H1 (cell line): ENCODE measurements at regions not wholly inside any gene's neighbourhood (a gene's known extent, or its start where the extent isn't known, plus 50 kb on each side); places are given as distances from the start of the nearest gene placed in this dataset.

ENCODE experiments used
- CTCF ChIA-PET: fragments of 300-600 bp; sonication (Branson Sonifier 250); formaldehyde crosslinking; loops from one replicate; lab custom pipeline; 2021; ENCODE audit not compliant: partially characterized antibody; lab: Charles Lee
- POLR2A ChIA-PET: fragments of 300-600 bp; sonication (Branson Sonifier 250); formaldehyde crosslinking; loops from one replicate; lab custom pipeline; 2021; ENCODE audit warnings: inconsistent platforms; ENCODE audit not compliant: partially characterized antibody; lab: Charles Lee
- DNase-seq, 2 experiments: peaks; one replicate each; pipeline versions ENCODE4 v3.0.0 to v3.0.0-alpha.2; 2010 to 2022; ENCODE audit warnings: low spot score in 2 of 2, low read depth in 1 of 2, mixed read lengths in 1 of 2
- FAIRE-seq: peaks from 2 replicates; lab custom pipeline; 2011; peaks lifted over from hg19 to GRCh38; lab: Jason Lieb, UNC
- H2AFZ ChIP-seq: 2 replicates; pipeline ENCODE4 v1.8.1; 2012; ENCODE audit warnings: low read length, inconsistent platforms
- H2AK5ac ChIP-seq: 2 replicates; pipeline ENCODE4 v1.6.1; 2013; ENCODE audit warnings: low read depth, low read length
- H2BK120ac ChIP-seq: replicated peaks from 2 replicates; pipeline ENCODE3; 2013; ENCODE audit warnings: low read depth, low read length, inconsistent platforms
- H2BK12ac ChIP-seq: 2 replicates; pipeline ENCODE4 v1.6.1; 2013; ENCODE audit warnings: low read depth, low read length
- H2BK15ac ChIP-seq: 2 replicates; pipeline ENCODE4 v1.6.1; 2013; ENCODE audit warnings: low read length
- H2BK20ac ChIP-seq: 2 replicates; pipeline ENCODE4 v1.6.1; 2013; ENCODE audit warnings: low read length
- H2BK5ac ChIP-seq: 2 replicates; pipeline ENCODE4 v1.6.1; 2013; ENCODE audit warnings: low read depth, low read length
- H3K14ac ChIP-seq: 2 replicates; pipeline ENCODE4 v1.6.1; 2013; ENCODE audit warnings: inconsistent platforms; ENCODE audit not compliant: insufficient read length
- H3K18ac ChIP-seq: 2 replicates; pipeline ENCODE4 v1.6.1; 2013; ENCODE audit warnings: low read length; ENCODE audit errors: extremely low read depth
- H3K23ac ChIP-seq: 2 replicates; pipeline ENCODE4 v1.6.1; 2013; ENCODE audit warnings: inconsistent platforms; ENCODE audit not compliant: insufficient read length
- H3K23me2 ChIP-seq: 2 replicates; pipeline ENCODE4 v1.6.1; 2013; ENCODE audit warnings: low read depth, low read length
- H3K27ac ChIP-seq: 2 replicates; pipeline ENCODE4 v1.6.1; 2011; ENCODE audit warnings: low read depth, low read length, inconsistent platforms
- H3K27me3 ChIP-seq, 4 experiments: replicated peaks in 1 of 4; 1 replicate in 1 of 4; 2 replicates in 3 of 4; pipeline versions ENCODE4 v1.6.1 to v1.8.1; 2011 to 2013; ENCODE audit warnings: low read length in 3 of 4, mild to moderate bottlenecking in 3 of 4, inconsistent platforms in 2 of 4, mixed read lengths in 2 of 4, moderate library complexity in 1 of 4; ENCODE audit not compliant: control insufficient read depth in 3 of 4, insufficient read depth in 3 of 4; ENCODE audit errors: extremely low read depth in 1 of 4
- H3K36me3 ChIP-seq, 4 experiments: 2 replicates each; pipeline versions ENCODE4 v1.6.1 to v1.8.1; 2011 to 2013; ENCODE audit warnings: mild to moderate bottlenecking in 4 of 4, low read length in 3 of 4, moderate library complexity in 2 of 4, control low read depth in 1 of 4, inconsistent platforms in 1 of 4; ENCODE audit not compliant: insufficient read depth in 4 of 4, control insufficient read depth in 2 of 4
- H3K4ac ChIP-seq: replicated peaks from 2 replicates; pipeline ENCODE3; 2013; ENCODE audit warnings: low read length, low read depth, mixed read lengths, inconsistent platforms; ENCODE audit not compliant: insufficient read length
- H3K4me1 ChIP-seq, 4 experiments: replicated peaks in 1 of 4; 1 replicate in 1 of 4; 2 replicates in 3 of 4; pipeline versions ENCODE4 v1.6.1 to v1.8.1; 2011 to 2013; ENCODE audit warnings: low read length in 3 of 4, inconsistent platforms in 2 of 4, mixed read lengths in 1 of 4; ENCODE audit not compliant: insufficient read depth in 4 of 4, control insufficient read depth in 3 of 4
- H3K4me2 ChIP-seq, 2 experiments: 2 replicates each; pipeline versions ENCODE4 v1.6.1 to v1.8.1; 2011 to 2013; ENCODE audit warnings: low read depth in 2 of 2, low read length in 2 of 2, control low read depth in 1 of 2, inconsistent platforms in 1 of 2, mild to moderate bottlenecking in 1 of 2; ENCODE audit not compliant: insufficient read depth in 1 of 2
- H3K4me3 ChIP-seq, 4 experiments: fragments of 200-600, 300-600 bp in 1 of 4; sonication (generic), shearing (Covaris generic), sonication (Bioruptor Twin) in 1 of 4; 2 replicates each; pipeline versions ENCODE4 v1.5.1 to v1.8.1; 2011 to 2016; ENCODE audit warnings: low read length in 4 of 4, low read depth in 3 of 4, control low read depth in 2 of 4, inconsistent platforms in 2 of 4, mild to moderate bottlenecking in 2 of 4, mixed read lengths in 1 of 4, moderate library complexity in 1 of 4; ENCODE audit not compliant: insufficient read depth in 2 of 4; ENCODE audit errors: extremely low read depth in 1 of 4
- H3K56ac ChIP-seq: replicated peaks from 2 replicates; pipeline ENCODE3; 2013; ENCODE audit warnings: low read depth, mild to moderate bottlenecking, mixed read lengths, low read length, inconsistent platforms; ENCODE audit not compliant: insufficient read length
- H3K79me1 ChIP-seq: 2 replicates; pipeline ENCODE4 v1.6.1; 2013; ENCODE audit warnings: low read depth, low read length, control low read depth
- H3K79me2 ChIP-seq, 2 experiments: 2 replicates each; pipeline versions ENCODE4 v1.6.1 to v1.8.1; 2012 to 2013; ENCODE audit warnings: low read length in 2 of 2, mild to moderate bottlenecking in 2 of 2, inconsistent platforms in 1 of 2; ENCODE audit not compliant: insufficient read depth in 2 of 2, control insufficient read depth in 1 of 2
- H3K9ac ChIP-seq, 4 experiments: replicated peaks in 1 of 4; 1 replicate in 1 of 4; 2 replicates in 3 of 4; pipeline versions ENCODE4 v1.6.1 to v1.8.1; 2011 to 2013; ENCODE audit warnings: low read depth in 3 of 4, low read length in 3 of 4, control low read depth in 2 of 4, mild to moderate bottlenecking in 2 of 4, moderate library complexity in 2 of 4, inconsistent platforms in 1 of 4; ENCODE audit errors: extremely low read depth in 1 of 4
- H3K9me3 ChIP-seq, 2 experiments: 2 replicates each; pipeline versions ENCODE4 v1.6.1 to v1.8.1; 2012 to 2013; ENCODE audit warnings: mild to moderate bottlenecking in 2 of 2, moderate library complexity in 2 of 2, control low read depth in 1 of 2, inconsistent platforms in 1 of 2, low read depth in 1 of 2, low read length in 1 of 2, mixed read lengths in 1 of 2; ENCODE audit not compliant: insufficient read depth in 2 of 2
- H4K20me1 ChIP-seq, 2 experiments: replicated peaks in 1 of 2; 2 replicates each; pipeline versions ENCODE3 to v1.8.1; 2011 to 2013; ENCODE audit warnings: inconsistent platforms in 2 of 2, low read length in 2 of 2, mild to moderate bottlenecking in 1 of 2; ENCODE audit not compliant: insufficient read depth in 2 of 2, control insufficient read depth in 1 of 2
- H4K5ac ChIP-seq: 2 replicates; pipeline ENCODE4 v1.6.1; 2013; ENCODE audit warnings: low read length, low read depth, mixed read lengths, inconsistent platforms; ENCODE audit not compliant: insufficient read length
- H4K8ac ChIP-seq: 2 replicates; pipeline ENCODE4 v1.8.0; 2013; ENCODE audit warnings: mild to moderate bottlenecking, moderate library complexity, low read length, inconsistent platforms; ENCODE audit not compliant: insufficient read depth; ENCODE audit errors: extremely low read depth
- H4K91ac ChIP-seq: replicated peaks from 2 replicates; pipeline ENCODE3; 2013; ENCODE audit warnings: low read length, mixed read lengths, inconsistent platforms; ENCODE audit not compliant: insufficient read length
- CHD7 ChIP-seq: fragments of 300-600 bp; sonication (generic); IDR thresholded peaks from 2 replicates; pipeline ENCODE4 v1.7.1; 2012; ENCODE audit warnings: low read length, moderate library complexity, mild to moderate bottlenecking, inconsistent platforms; ENCODE audit not compliant: insufficient replicate concordance
- WGBS, 2 experiments: shearing (Covaris generic) in 1 of 2; methylation state at CpG; one replicate each; pipeline versions ENCODE4 v1.1.6 to v1.1.7; 2013 to 2015; ENCODE audit warnings: low lambda C conversion rate in 2 of 2, mixed read lengths in 2 of 2, inconsistent platforms in 1 of 2, low coverage in 1 of 2, missing lambda C conversion rate in 1 of 2; ENCODE audit not compliant: insufficient replicate concordance in 2 of 2, insufficient coverage in 1 of 2, insufficient read length in 1 of 2; ENCODE audit errors: extremely low coverage in 1 of 2, missing lambda C conversion rate in 1 of 2; 5-methylcytosine and 5-hydroxymethylcytosine counted together

- Histone ChIP-seq H4K91ac (no peak overlapping the region), H3K4me2 (no peak overlapping the region), H3K18ac (no peak overlapping the region), H3K9ac (no peak overlapping the region), H3K4ac (no peak overlapping the region), H3K79me1 (no peaks in the 10 kb centered on the region), H3K56ac (no peak overlapping the region), H2BK120ac (no peak overlapping the region), H4K20me1 (no peaks in the 10 kb centered on the region), H2BK15ac (no peak overlapping the region), H2BK5ac (no peak overlapping the region), H3K14ac (no peak overlapping the region), H3K23me2 (no peaks in the 10 kb centered on the region; the same call in 1 of the 2 replicates), H3K36me3 (no peaks in the 10 kb centered on the region), H4K8ac (no peak overlapping the region), H3K27ac (no peak overlapping the region), H3K4me1 (no peaks in the 10 kb centered on the region), H2BK20ac (no peak overlapping the region), H3K79me2 (no peaks in the 10 kb centered on the region), H3K9me3 (no peaks in the 10 kb centered on the region), H4K5ac (no peak overlapping the region), H3K27me3 (no peaks in the 10 kb centered on the region), H3K4me3 (no peak overlapping the region), H2AK5ac (no peak overlapping the region), H2AFZ (no peak overlapping the region), H2BK12ac (no peak overlapping the region), H3K23ac (no peak overlapping the region)
- CTCF ChIA-PET = no interaction called here
- WGBS, 2 experiments = 89% methylated on average over 1 of the region's 1 CpG; no CpG with 5 or more reads in 1 of the 2 experiments
- FAIRE-seq (no peak), DNase-seq (no peak)
- POLR2A ChIA-PET = no interaction called here
- TF ChIP-seq CHD7 = no peak
Observed at GRCh38 chr6:113187661-113188060, 669.5 kb upstream of the MARCKS start.
